GM06990 (cell line): ENCODE measurements at regions not wholly inside any gene's neighbourhood (a gene's known extent, or its start where the extent isn't known, plus 50 kb on each side); places are given as distances from the start of the nearest gene placed in this dataset.

ENCODE experiments used
- DNase-seq: peaks from one replicate; pipeline ENCODE4 v3.0.0-alpha.2; 2011; ENCODE audit not compliant: insufficient read length; ENCODE audit errors: extremely low read depth
- H3K27me3 ChIP-seq: replicated peaks from 2 replicates; pipeline ENCODE4 v1.6.0; 2011; ENCODE audit warnings: low read length; ENCODE audit not compliant: control insufficient read depth, insufficient read depth
- H3K36me3 ChIP-seq: 2 replicates; pipeline ENCODE4 v1.5.1; 2011; ENCODE audit warnings: low read length; ENCODE audit not compliant: control insufficient read depth, insufficient read depth
- H3K4me3 ChIP-seq: replicated peaks from 2 replicates; pipeline ENCODE4 v1.5.1; 2011; ENCODE audit warnings: low read depth, mild to moderate bottlenecking, control low read depth, low read length
- CTCF ChIP-seq: IDR thresholded peaks from 2 replicates; pipeline ENCODE4 v1.5.1; 2011; ENCODE audit warnings: low read length, control low read depth, mild to moderate bottlenecking, inconsistent platforms; ENCODE audit not compliant: insufficient read depth, poor library complexity, severe bottlenecking

GRCh38 chr6:121510568-121511177 lies 75.2 kb downstream of the GJA1 start:
- TF ChIP-seq CTCF, result no peak
- no peak for DNase-seq
- Histone ChIP-seq H3K4me3 (no peak overlapping the region), H3K36me3 (no peaks in the 10 kb centered on the region), H3K27me3 (no peaks in the 10 kb centered on the region)

- H3K36me3 ChIP-seq, result no peaks in the 10 kb centered on the region
- H3K4me3 ChIP-seq, result no peak overlapping the region
- no peak for DNase-seq
- H3K27me3 ChIP-seq, result no peaks in the 10 kb centered on the region
- TF ChIP-seq CTCF, result no peak
Observed at GRCh38 chr6:121515630-121516265, 80.3 kb downstream of the GJA1 start.

GRCh38 chr6:121516331-121516730 lies 80.9 kb downstream of the GJA1 start:
- no peak for TF ChIP-seq CTCF
- no peaks in the 10 kb centered on the region for H3K36me3 ChIP-seq
- no peak for DNase-seq
- H3K4me3 ChIP-seq, result no peak overlapping the region
- H3K27me3 ChIP-seq, result no peaks in the 10 kb centered on the region

- TF ChIP-seq CTCF, result no peak
- no peaks in the 10 kb centered on the region for H3K36me3 ChIP-seq
- no peaks in the 10 kb centered on the region for H3K27me3 ChIP-seq
- no peak overlapping the region for H3K4me3 ChIP-seq
- no peak for DNase-seq
Observed at GRCh38 chr6:121520337-121521163, 85.1 kb downstream of the GJA1 start.

GRCh38 chr6:121521164-121521555 lies 85.7 kb downstream of the GJA1 start:
- DNase-seq, result no peak
- Histone ChIP-seq H3K4me3 (no peak overlapping the region), H3K27me3 (no peaks in the 10 kb centered on the region), H3K36me3 (no peaks in the 10 kb centered on the region)
- TF ChIP-seq CTCF, result no peak
